Stimulated activated CD4-positive, alpha-beta T cell treated with anti-CD3 and anti-CD28 coated beads, TNF-alpha, amount 100 ng/mL, for 24 hours (primary cell): ENCODE measurements at regions not wholly inside any gene's neighbourhood (a gene's known extent, or its start where the extent isn't known, plus 50 kb on each side); places are given as distances from the start of the nearest gene placed in this dataset.
"Not testable (repeated sequence)": the region's sequence is repeated elsewhere in the genome, so short reads cannot be mapped to it uniquely, and the experiment has no call there.

ENCODE experiments used
- DNase-seq, 3 experiments: peaks; one replicate each; pipeline ENCODE4 v3.0.0-alpha.2; 2020; ENCODE audit warnings: low read depth in 3 of 3

GRCh38 chr10:36450380-36450779 is 675.0 kb upstream of the ANKRD30A start:
- no peak for DNase-seq

- DNase-seq: no peak
These were observed 676.4 kb upstream of the ANKRD30A start for GRCh38 chr10:36448760-36449691.

- no peak for DNase-seq
These were observed 678.5 kb upstream of the ANKRD30A start for GRCh38 chr10:36446881-36447280.

- DNase-seq: no peak
These were observed 682.2 kb upstream of the ANKRD30A start for GRCh38 chr10:36443233-36443632.

GRCh38 chr10:36441557-36441956 is 683.8 kb upstream of the ANKRD30A start:
- no peak for DNase-seq

- no peak for DNase-seq
These were observed 684.9 kb upstream of the ANKRD30A start for GRCh38 chr10:36440539-36440938.

- DNase-seq: no peak
These were observed 688.0 kb upstream of the ANKRD30A start for GRCh38 chr10:36437367-36437766.

GRCh38 chr10:36428507-36428906 is 696.9 kb upstream of the ANKRD30A start:
- no peak for DNase-seq

- no peak for DNase-seq
These were observed 700.1 kb upstream of the ANKRD30A start for GRCh38 chr10:36425131-36425797.

GRCh38 chr10:36424502-36424901 is 700.9 kb upstream of the ANKRD30A start:
- DNase-seq: no peak

GRCh38 chr10:36423821-36424248 is 701.6 kb upstream of the ANKRD30A start:
- DNase-seq: no peak

GRCh38 chr10:36421992-36422391 is 703.4 kb upstream of the ANKRD30A start:
- DNase-seq: no peak

GRCh38 chr10:36416513-36416912 is 708.9 kb upstream of the ANKRD30A start:
- DNase-seq: no peak

GRCh38 chr10:36412942-36413341 is 712.5 kb upstream of the ANKRD30A start:
- DNase-seq: no peak

- DNase-seq: not testable (repeated sequence)
These were observed 725.2 kb upstream of the ANKRD30A start for GRCh38 chr10:36400238-36400637.

- DNase-seq: no peak
These were observed 731.6 kb upstream of the ANKRD30A start for GRCh38 chr10:36393801-36394200.

- DNase-seq: no peak
These were observed 734.0 kb upstream of the ANKRD30A start for GRCh38 chr10:36391405-36391804.

GRCh38 chr10:36390221-36390620 is 735.2 kb upstream of the ANKRD30A start:
- DNase-seq: no peak

- DNase-seq: no peak
These were observed 737.2 kb upstream of the ANKRD30A start for GRCh38 chr10:36388166-36388565.

GRCh38 chr10:36385693-36386092 is 739.7 kb upstream of the ANKRD30A start:
- DNase-seq: no peak

GRCh38 chr10:36383349-36383748 is 741.3 kb upstream of the FZD8 start:
- DNase-seq: no peak

- no peak for DNase-seq
These were observed 739.7 kb upstream of the FZD8 start for GRCh38 chr10:36381748-36382147.

- no peak for DNase-seq
These were observed 738.4 kb upstream of the FZD8 start for GRCh38 chr10:36380538-36380937.
